DLD1 (cell line): ENCODE measurements at regions not wholly inside any gene's neighbourhood (a gene's known extent, or its start where the extent isn't known, plus 50 kb on each side); places are given as distances from the start of the nearest gene placed in this dataset.
"Not testable (repeated sequence)": the region's sequence is repeated elsewhere in the genome, so short reads cannot be mapped to it uniquely, and the experiment has no call there.

ENCODE experiments used
- in situ Hi-C: cut with HindIII; loops from 2 replicates; pipeline ENCODE4 v1.10.0; 2017; ENCODE audit warnings: low sequenced_read_pairs

- in situ Hi-C loops: no loop called here
Observed at GRCh38 chr4:28834120-28834519, 1886.0 kb upstream of the PCDH7 start.

- in situ Hi-C loops: no loop called here
Observed at GRCh38 chr4:28835501-28835900, 1884.7 kb upstream of the PCDH7 start.

GRCh38 chr4:28842271-28842670, 1877.9 kb upstream of the PCDH7 start:
- in situ Hi-C loops: no loop called here

- in situ Hi-C loops: no loop called here
Observed at GRCh38 chr4:28845158-28845557, 1875.0 kb upstream of the PCDH7 start.

- in situ Hi-C loops: not testable (repeated sequence)
Observed at GRCh38 chr4:28857028-28857427, 1863.1 kb upstream of the PCDH7 start.

- in situ Hi-C loops: no loop called here
Observed at GRCh38 chr4:28868841-28869240, 1851.3 kb upstream of the PCDH7 start.

GRCh38 chr4:28879178-28879577, 1841.0 kb upstream of the PCDH7 start:
- in situ Hi-C loops: no loop called here

GRCh38 chr4:28879900-28880299, 1840.3 kb upstream of the PCDH7 start:
- in situ Hi-C loops: no loop called here

- in situ Hi-C loops: no loop called here
Observed at GRCh38 chr4:28883211-28883610, 1837.0 kb upstream of the PCDH7 start.

- in situ Hi-C loops: no loop called here
Observed at GRCh38 chr4:28886934-28887333, 1833.2 kb upstream of the PCDH7 start.

GRCh38 chr4:28890949-28891775, 1829.0 kb upstream of the PCDH7 start:
- in situ Hi-C loops: no loop called here

GRCh38 chr4:28913466-28913865, 1806.7 kb upstream of the PCDH7 start:
- in situ Hi-C loops: no loop called here

GRCh38 chr4:28916585-28916984, 1803.6 kb upstream of the PCDH7 start:
- in situ Hi-C loops: no loop called here

- in situ Hi-C loops: no loop called here
Observed at GRCh38 chr4:28918871-28919270, 1801.3 kb upstream of the PCDH7 start.

- in situ Hi-C loops: no loop called here
Observed at GRCh38 chr4:28921886-28922285, 1798.3 kb upstream of the PCDH7 start.

GRCh38 chr4:28926156-28926555, 1794.0 kb upstream of the PCDH7 start:
- in situ Hi-C loops: no loop called here

GRCh38 chr4:28942631-28943030, 1777.5 kb upstream of the PCDH7 start:
- in situ Hi-C loops: no loop called here

GRCh38 chr4:28947374-28947773, 1772.8 kb upstream of the PCDH7 start:
- in situ Hi-C loops: no loop called here

GRCh38 chr4:28948501-28948900, 1771.7 kb upstream of the PCDH7 start:
- in situ Hi-C loops: no loop called here

- in situ Hi-C loops: no loop called here
Observed at GRCh38 chr4:28966982-28967381, 1753.2 kb upstream of the PCDH7 start.

GRCh38 chr4:28973587-28974350, 1746.4 kb upstream of the PCDH7 start:
- in situ Hi-C loops: no loop called here

GRCh38 chr4:28976369-28976768, 1743.8 kb upstream of the PCDH7 start:
- in situ Hi-C loops: no loop called here
